ENCODE measurements at regions not wholly inside any gene's neighbourhood (a gene's known extent, or its start where the extent isn't known, plus 50 kb on each side); places are given as distances from the start of the nearest gene placed in this dataset.
"Not testable (repeated sequence)": the region's sequence is repeated elsewhere in the genome, so short reads cannot be mapped to it uniquely, and the experiment has no call there.

GRCh38 chr16:11416228-11417001, 71.2 kb downstream of the RMI2 start:
- H3K4me3 ChIP-seq (replicated peaks in 1 of 2; ENCODE audit: low read depth in 2 of 2, low read length in 2 of 2) = no peak overlapping the region
- no peak for TF ChIP-seq CTCF (IDR thresholded peaks at IDR 0.05; ENCODE audit: low read depth, low read length)
- DNase-seq (ENCODE audit: low read depth in 2 of 2) = no peak

- H3K4me3 ChIP-seq (replicated peaks in 1 of 2; ENCODE audit: low read depth in 2 of 2, low read length in 2 of 2) = no peak overlapping the region
- no peak for TF ChIP-seq CTCF (IDR thresholded peaks at IDR 0.05; ENCODE audit: low read depth, low read length)
- no peak for DNase-seq (ENCODE audit: low read depth in 2 of 2)
Measured at GRCh38 chr16:11417487-11417886, 72.2 kb downstream of the RMI2 start.

GRCh38 chr16:11418506-11418905, 73.2 kb downstream of the RMI2 start:
- H3K4me3 ChIP-seq (replicated peaks in 1 of 2; ENCODE audit: low read depth in 2 of 2, low read length in 2 of 2) = no peak overlapping the region
- no peak for TF ChIP-seq CTCF (IDR thresholded peaks at IDR 0.05; ENCODE audit: low read depth, low read length)
- DNase-seq (ENCODE audit: low read depth in 2 of 2) = no peak

- not testable (repeated sequence) for DNase-seq (ENCODE audit: low read depth in 2 of 2); H3K4me3 ChIP-seq (replicated peaks in 1 of 2; ENCODE audit: low read depth in 2 of 2, low read length in 2 of 2)
Measured at GRCh38 chr16:11420067-11420466, 74.8 kb downstream of the RMI2 start.

- TF ChIP-seq CTCF (IDR thresholded peaks at IDR 0.05; ENCODE audit: low read depth, low read length) = no peak
- DNase-seq (ENCODE audit: low read depth in 2 of 2) = no peak
Measured at GRCh38 chr16:11420895-11421294, 75.6 kb downstream of the RMI2 start.

GRCh38 chr16:11422381-11423314, 77.4 kb downstream of the RMI2 start:
- TF ChIP-seq CTCF (IDR thresholded peaks at IDR 0.05; ENCODE audit: low read depth, low read length) = no peak
- DNase-seq (ENCODE audit: low read depth in 2 of 2) = no peak

More at GRCh38 chr16:11420895-11421294, 75.6 kb downstream of the RMI2 start:
- no peak overlapping the region for H3K4me3 ChIP-seq (replicated peaks in 1 of 2; ENCODE audit: low read depth in 2 of 2, low read length in 2 of 2)

More at GRCh38 chr16:11422381-11423314, 77.4 kb downstream of the RMI2 start:
- H3K4me3 ChIP-seq (replicated peaks in 1 of 2; ENCODE audit: low read depth in 2 of 2, low read length in 2 of 2) = no peak overlapping the region

Data from cardiac fibroblast (primary cell).